GM23338 (cell line): ENCODE measurements at regions not wholly inside any gene's neighbourhood (a gene's known extent, or its start where the extent isn't known, plus 50 kb on each side); places are given as distances from the start of the nearest gene placed in this dataset.

Experiments used
- ATAC-seq: fragments of 200-7000 bp; cut with Tn5 transposase; 3 replicates; pipeline ENCODE4 v1.9.1; 2020
- DNase-seq: peaks from one replicate; pipeline ENCODE4 v3.0.0-alpha.2; 2015; ENCODE audit warnings: low spot score
- H2AFZ ChIP-seq: fragments of 200-600 bp; sonication (generic); 2 replicates; pipeline ENCODE4 v1.8.0; 2016; ENCODE audit warnings: antibody characterized with exemption, mild to moderate bottlenecking, moderate library complexity
- H3F3A ChIP-seq: fragments of 200-600 bp; sonication (generic); replicated peaks from 2 replicates; pipeline ENCODE4 v1.8.0; 2017; ENCODE audit warnings: antibody characterized with exemption, mixed run types, low read depth
- H3K27ac ChIP-seq: fragments of 200-600 bp; sonication (generic); 2 replicates; pipeline ENCODE4 v1.6.1; 2016; ENCODE audit warnings: low read depth
- H3K27me3 ChIP-seq: fragments of 200-600 bp; sonication (generic); 2 replicates; pipeline ENCODE4 v1.8.0; 2016; ENCODE audit warnings: mild to moderate bottlenecking, mixed run types, moderate library complexity; ENCODE audit not compliant: insufficient read depth
- H3K36me3 ChIP-seq: fragments of 200-600 bp; sonication (generic); 2 replicates; pipeline ENCODE4 v1.8.0; 2016; ENCODE audit warnings: mild to moderate bottlenecking; ENCODE audit not compliant: insufficient read depth
- H3K4me1 ChIP-seq: fragments of 200-600 bp; sonication (generic); 2 replicates; pipeline ENCODE4 v1.8.0; 2016; ENCODE audit warnings: mild to moderate bottlenecking, moderate library complexity; ENCODE audit not compliant: insufficient read depth
- H3K4me2 ChIP-seq: fragments of 200-600 bp; sonication (generic); 2 replicates; pipeline ENCODE4 v1.7.1; 2017; ENCODE audit warnings: mixed run types
- H3K4me3 ChIP-seq: fragments of 200-600 bp; sonication (generic); 2 replicates; pipeline ENCODE4 v1.6.1; 2016; ENCODE audit warnings: mixed run types
- H3K79me2 ChIP-seq: fragments of 200-600 bp; sonication (generic); replicated peaks from 2 replicates; pipeline ENCODE4 v1.8.0; 2017; ENCODE audit warnings: mild to moderate bottlenecking; ENCODE audit not compliant: insufficient read depth
- H3K9me2 ChIP-seq: fragments of 200-600 bp; sonication (generic); 2 replicates; pipeline ENCODE4 v1.8.0; 2017; ENCODE audit not compliant: insufficient read depth
- H4K20me1 ChIP-seq: fragments of 200-600 bp; sonication (generic); replicated peaks from 2 replicates; pipeline ENCODE4 v1.8.0; 2017; ENCODE audit warnings: mild to moderate bottlenecking; ENCODE audit not compliant: insufficient read depth
- H3K27ac Mint-ChIP-seq: 2 replicates; pipeline ENCODE4 v1.8.0; 2020; ENCODE audit warnings: inconsistent platforms, mild to moderate bottlenecking, moderate library complexity, mixed read lengths
- H3K27me3 Mint-ChIP-seq: 3 replicates; pipeline ENCODE4 v1.8.0; 2022; ENCODE audit warnings: low read depth, mild to moderate bottlenecking, moderate library complexity, mixed read lengths, inconsistent platforms; ENCODE audit not compliant: insufficient read depth, poor library complexity
- H3K36me3 Mint-ChIP-seq: 3 replicates; pipeline ENCODE4 v1.8.0; 2021; ENCODE audit warnings: low read depth, mild to moderate bottlenecking, inconsistent platforms, moderate library complexity, mixed read lengths
- H3K4me1 Mint-ChIP-seq: 3 replicates; pipeline ENCODE4 v1.8.0; 2020; ENCODE audit warnings: mild to moderate bottlenecking, inconsistent platforms, mixed read lengths
- H3K4me3 Mint-ChIP-seq: 3 replicates; pipeline ENCODE4 v1.8.0; 2021; ENCODE audit warnings: moderate library complexity, mild to moderate bottlenecking, inconsistent platforms, mixed read lengths
- H3K9me3 Mint-ChIP-seq: 3 replicates; pipeline ENCODE4 v1.8.0; 2020; ENCODE audit warnings: moderate library complexity, mild to moderate bottlenecking, inconsistent platforms, mixed read lengths
- CREB1 ChIP-seq: fragments of 250-450 bp; sonication (Bioruptor Pico); IDR thresholded peaks from 2 replicates; pipeline ENCODE4 v1.5.0; 2020; ENCODE audit warnings: low read depth, mild to moderate bottlenecking, moderate library complexity
- CTCF ChIP-seq, 2 experiments: fragments of 200-600 bp in 1 of 2; sonication (generic) in 1 of 2; conservative IDR thresholded peaks; 2 replicates each; pipeline versions ENCODE4 v1.5.1 to v1.6.1; 2016 to 2017; ENCODE audit warnings: antibody characterized with exemption in 2 of 2, low read depth in 2 of 2, mild to moderate bottlenecking in 2 of 2, moderate library complexity in 1 of 2
- EZH2 ChIP-seq: fragments of 200-600 bp; sonication (generic); IDR thresholded peaks from one replicate; pipeline ENCODE4 v1.8.0; 2017; ENCODE audit warnings: antibody characterized with exemption, mild to moderate bottlenecking, low read depth; ENCODE audit not compliant: unreplicated experiment
- NANOG ChIP-seq: IDR thresholded peaks from 2 replicates; pipeline ENCODE4 v1.6.1; 2016; ENCODE audit warnings: antibody characterized with exemption, borderline replicate concordance
- REST ChIP-seq: IDR thresholded peaks from one replicate; pipeline ENCODE4 v1.6.1; 2018; ENCODE audit warnings: antibody characterized with exemption; ENCODE audit not compliant: unreplicated experiment
- STAT1 ChIP-seq: IDR thresholded peaks from one replicate; pipeline ENCODE4 v1.6.1; 2016; ENCODE audit warnings: antibody characterized with exemption; ENCODE audit not compliant: unreplicated experiment
- ZNF331 ChIP-seq: fragments of 250-450 bp; sonication (Bioruptor Pico); IDR thresholded peaks from 2 replicates; pipeline ENCODE4 v1.5.0; 2020; ENCODE audit warnings: low read depth, mild to moderate bottlenecking, moderate library complexity
- ZNF462 ChIP-seq: fragments of 250-450 bp; sonication (Bioruptor Pico); IDR thresholded peaks from 2 replicates; pipeline ENCODE4 v1.5.0; 2020; ENCODE audit warnings: mild to moderate bottlenecking, moderate library complexity

GRCh38 chr2:41914936-41915335, 132.9 kb upstream of the PKDCC start:
- no peaks in the 10 kb centered on the region for H3K36me3 ChIP-seq
- H3K9me3 Mint-ChIP-seq, result no peaks in the 10 kb centered on the region
- no peak overlapping the region for H3K4me3 ChIP-seq
- no peak for ATAC-seq
- H3K27me3 Mint-ChIP-seq, result peaks cover 2% of the 10 kb centered on the region
- no peak overlapping the region for H3K27ac Mint-ChIP-seq
- DNase-seq, result no peak
- no peak for TF ChIP-seq REST
- TF ChIP-seq CTCF (conservative IDR thresholded peaks at IDR 0.05; ENCODE audit: low read depth in 2 of 2), result no peak
- no peak for TF ChIP-seq NANOG
- TF ChIP-seq EZH2, result no peak
- TF ChIP-seq CREB1 (CRISPR knock-in tag), result no peak
- no peak for TF ChIP-seq ZNF462 (CRISPR knock-in tag)
- no peak for TF ChIP-seq STAT1
- TF ChIP-seq ZNF331 (CRISPR knock-in tag), result no peak
- 0 out of 2 replicates have a peak, but pooled peaks cover 17% of the 10 kb centered on the region for H3K9me2 ChIP-seq
- no peak overlapping the region for H3K4me3 Mint-ChIP-seq
- peak overlapping the region; percentile 63; the same call in 1 of the 2 replicates for H2AFZ ChIP-seq
- no peak overlapping the region for H3K27ac ChIP-seq
- no peaks in the 10 kb centered on the region for H3K36me3 Mint-ChIP-seq
- no peaks in the 10 kb centered on the region for H3F3A ChIP-seq
- H3K79me2 ChIP-seq, result no peaks in the 10 kb centered on the region
- H3K4me1 Mint-ChIP-seq, result no peaks in the 10 kb centered on the region
- no peaks in the 10 kb centered on the region for H4K20me1 ChIP-seq
- no peak overlapping the region for H3K4me2 ChIP-seq
- no peaks in the 10 kb centered on the region for H3K27me3 ChIP-seq
- H3K4me1 ChIP-seq, result no peaks in the 10 kb centered on the region
